ENCODE measurements at regions not wholly inside any gene's neighbourhood (a gene's known extent, or its start where the extent isn't known, plus 50 kb on each side); places are given as distances from the start of the nearest gene placed in this dataset.
A peak's percentile ranks its signal among the peaks of the same experiment; 100 is the strongest.

DNA sequence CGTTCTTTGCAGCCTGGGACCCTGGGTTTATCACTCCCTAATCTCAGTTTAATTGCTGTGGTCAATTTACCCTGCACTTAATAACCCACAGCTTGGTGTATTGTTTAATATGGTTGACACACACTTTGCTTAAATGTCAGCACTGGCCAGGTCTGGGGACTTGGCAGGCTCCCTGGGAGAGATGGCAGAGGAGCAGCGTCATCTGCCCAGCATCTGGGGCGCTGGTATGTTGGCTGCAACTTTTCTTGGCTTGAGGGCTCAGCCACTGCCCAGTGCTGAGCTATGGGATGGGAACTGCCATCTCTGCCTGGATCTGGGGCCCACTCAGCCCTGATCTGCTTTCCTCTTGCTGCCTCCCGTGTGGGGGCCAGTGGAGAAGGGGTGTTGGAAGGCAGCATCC, 115.7 kb upstream of the IRX3 start:
- DNase-seq: no peak

DNA sequence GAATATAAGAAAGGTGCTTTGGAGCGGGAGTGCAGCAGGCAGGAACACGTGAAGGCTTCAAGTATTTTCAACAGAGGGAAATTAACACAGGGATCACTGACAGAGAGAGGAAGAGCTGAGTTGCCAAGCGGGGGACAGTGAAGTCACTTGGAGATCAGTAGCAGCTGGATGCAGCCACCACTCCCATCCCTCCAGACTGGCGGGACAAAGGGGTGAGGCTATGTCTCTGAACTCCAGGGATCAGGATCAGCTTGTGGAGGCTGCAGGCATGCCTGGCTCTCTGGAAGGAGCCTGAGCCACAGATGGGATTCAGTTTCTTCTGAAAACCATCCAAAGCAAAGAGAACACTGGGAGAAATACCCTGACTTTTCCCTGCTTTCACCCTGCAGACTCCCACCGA, 113.7 kb upstream of the IRX3 start:
- DNase-seq: no peak

DNA sequence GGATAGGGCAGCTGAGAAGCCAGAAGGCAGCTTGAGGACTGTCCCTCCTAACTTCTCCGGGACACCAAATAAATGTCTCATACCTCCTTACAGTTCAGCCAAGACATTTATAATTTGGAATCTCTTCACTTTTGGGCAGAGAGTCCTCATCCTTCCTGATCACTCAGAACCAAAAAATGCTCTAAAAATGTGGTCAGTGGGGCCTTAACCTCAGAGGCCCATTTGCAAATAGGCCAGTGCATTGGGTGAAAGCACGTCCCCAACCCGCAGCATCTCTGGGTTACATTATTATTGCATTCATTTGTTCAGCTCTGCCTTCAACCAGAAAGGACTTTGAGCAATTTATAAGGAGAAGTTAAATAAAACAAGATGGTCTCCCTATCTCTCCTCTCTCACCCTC, 112.4 kb upstream of the IRX3 start:
- DNase-seq: no peak

GRCh38 chr16:54397838-54398237, 111.3 kb upstream of the IRX3 start:
- no peak for DNase-seq

GRCh38 chr16:54397190-54397835, 110.7 kb upstream of the IRX3 start:
- no peak for DNase-seq

- no peak for DNase-seq
These were observed 103.4 kb upstream of the IRX3 start for GRCh38 chr16:54389836-54390494.

- DNase-seq: no peak
These were observed 98.6 kb upstream of the IRX3 start for GRCh38 chr16:54385141-54385540.

DNA sequence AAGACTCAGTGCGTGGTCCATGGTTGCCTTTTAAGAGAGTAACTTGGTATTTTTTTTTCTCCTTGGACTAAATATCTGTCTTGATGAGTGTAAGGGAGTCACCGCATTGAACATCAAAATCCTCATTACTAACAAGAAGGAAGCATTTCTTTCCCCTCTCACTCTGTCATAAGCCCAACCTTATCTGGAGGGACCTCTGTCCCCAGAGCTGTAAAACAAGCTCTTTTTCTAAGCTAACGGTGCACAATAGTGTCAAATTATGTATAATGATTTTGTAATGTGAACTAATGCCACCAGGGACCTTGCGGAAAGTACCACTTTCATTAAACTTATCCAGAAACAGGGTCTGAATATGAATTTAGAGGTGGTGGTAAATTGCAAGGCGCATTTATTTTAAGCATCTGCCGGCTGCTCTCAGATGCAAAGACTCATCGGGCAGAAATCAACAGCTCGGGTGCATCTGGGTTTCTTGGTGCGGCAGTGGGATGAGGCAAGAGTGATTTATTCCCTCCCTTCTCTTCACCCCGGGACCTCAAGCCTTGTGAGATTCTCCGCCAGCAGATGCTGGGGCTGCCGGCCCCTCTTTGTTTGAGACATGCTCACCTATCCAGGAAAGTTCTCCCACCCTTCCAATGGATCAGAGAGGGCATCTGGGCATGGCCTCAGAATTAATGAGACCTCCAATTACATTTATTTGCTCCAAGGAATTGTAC, 95.2 kb upstream of the IRX3 start:
- DNase-seq: no peak

DNA sequence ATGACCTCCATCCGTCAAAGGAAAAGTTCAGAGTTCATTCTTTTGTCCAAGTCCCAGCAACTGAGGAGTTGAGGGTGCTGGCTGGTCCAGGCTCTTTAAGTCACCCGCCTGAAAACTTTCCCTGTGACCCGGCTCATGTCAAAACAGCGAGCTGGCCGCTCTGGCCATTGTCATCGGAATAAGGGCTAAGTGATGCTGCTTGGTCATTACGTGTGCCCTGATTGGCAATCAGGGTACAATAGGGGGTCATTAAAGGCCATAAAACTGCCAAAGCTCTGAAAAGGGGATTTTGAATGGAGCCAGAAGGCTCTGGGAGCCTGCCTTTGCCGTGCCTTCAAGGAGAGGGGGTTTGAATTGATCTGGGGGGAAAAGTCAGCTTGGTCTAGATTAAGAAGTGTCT, 88.5 kb upstream of the IRX3 start:
- no peak for DNase-seq

- peak; percentile 21 to 52 for DNase-seq
These were observed 87.2 kb upstream of the IRX3 start for GRCh38 chr16:54373534-54374520.

GRCh38 chr16:54370278-54371040, 83.9 kb upstream of the IRX3 start:
- DNase-seq: no peak

GRCh38 chr16:54369861-54370260, 83.3 kb upstream of the IRX3 start:
- DNase-seq: no peak

- DNase-seq: no peak
These were observed 80.4 kb upstream of the IRX3 start for GRCh38 chr16:54366943-54367342.

- DNase-seq: no peak
These were observed 79.5 kb upstream of the IRX3 start for GRCh38 chr16:54365990-54366634.

- no peak for DNase-seq
These were observed 77.2 kb upstream of the IRX3 start for GRCh38 chr16:54363766-54364165.

DNA sequence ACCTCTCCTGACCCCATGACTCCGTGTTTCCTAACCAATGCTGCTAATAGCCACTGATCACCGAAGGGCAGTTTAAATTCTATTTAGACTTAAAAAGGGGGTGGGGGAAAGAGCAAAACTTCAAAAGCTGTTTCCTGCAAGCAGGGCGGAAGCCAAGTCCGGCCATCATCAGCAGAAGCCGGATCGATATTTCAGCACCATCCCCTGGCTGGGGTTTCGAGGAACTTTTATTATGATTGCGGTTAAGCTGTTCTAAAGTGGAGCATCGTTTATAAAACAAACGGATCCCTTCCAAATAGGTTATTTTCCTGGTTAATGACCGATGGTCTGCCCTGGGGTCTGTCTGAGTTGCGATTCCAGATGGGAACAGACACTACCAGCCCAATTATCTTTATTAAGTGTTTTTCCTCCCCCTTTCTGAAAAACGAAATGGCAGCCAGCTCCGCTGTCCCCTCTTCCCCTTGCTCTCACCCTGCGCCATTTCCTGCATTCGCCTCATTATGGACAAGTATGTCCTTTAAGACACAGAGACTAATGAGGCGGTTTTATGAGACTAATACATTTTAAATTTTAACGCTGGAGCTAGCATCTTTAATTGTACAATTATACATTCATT, 76.1 kb upstream of the IRX3 start:
- no peak for DNase-seq

DNA sequence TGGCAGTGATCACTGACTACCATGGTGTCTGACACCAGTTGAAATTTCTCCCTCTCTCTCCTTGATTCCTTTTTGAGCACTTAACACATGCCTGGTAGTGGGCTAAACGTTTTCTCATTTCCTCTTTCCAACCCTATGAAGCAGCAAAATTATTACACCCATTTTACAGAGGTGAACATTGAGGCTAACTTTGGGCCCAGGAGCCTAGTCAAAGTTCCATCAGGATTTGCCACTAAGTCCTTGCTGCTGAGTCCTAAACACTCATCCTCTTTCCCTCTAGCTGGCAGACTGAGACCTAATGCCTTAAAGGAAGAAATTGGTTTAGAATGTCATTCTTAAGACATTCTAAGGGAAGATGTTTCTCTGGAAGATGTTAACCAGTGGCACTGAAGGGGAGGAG, 74.7 kb upstream of the IRX3 start:
- DNase-seq: no peak

GRCh38 chr16:54360681-54361080, 74.1 kb upstream of the IRX3 start:
- DNase-seq: no peak

DNA sequence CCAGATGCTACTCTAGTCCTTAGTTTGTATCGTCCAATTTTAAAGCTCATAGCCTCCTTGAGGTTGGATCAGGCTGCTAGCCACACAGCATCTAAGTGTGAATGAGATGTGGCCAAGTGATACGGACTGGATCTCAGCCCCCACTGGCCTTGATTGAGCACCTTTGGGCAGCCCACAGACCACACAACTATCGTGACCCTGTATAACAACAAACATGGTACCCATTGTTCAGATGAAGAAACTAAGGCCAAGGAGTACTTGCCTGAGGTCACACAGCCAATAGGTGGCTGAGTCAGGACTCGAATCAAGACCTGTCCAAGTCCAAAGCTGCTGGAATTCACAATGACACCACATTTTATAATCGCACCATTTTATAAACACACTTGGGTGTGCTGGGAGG, 73.0 kb upstream of the IRX3 start:
- DNase-seq: no peak

- DNase-seq: no peak
These were observed 72.5 kb upstream of the IRX3 start for GRCh38 chr16:54359081-54359480.

GRCh38 chr16:54356391-54356790, 69.8 kb upstream of the IRX3 start:
- DNase-seq: no peak

All from SW 1271 (cell line).